ENCODE measurements at regions not wholly inside any gene's neighbourhood (a gene's known extent, or its start where the extent isn't known, plus 50 kb on each side); places are given as distances from the start of the nearest gene placed in this dataset.

GRCh38 chr3:191074511-191074910 lies 124.5 kb upstream of the OSTN start:
- intact Hi-C loops (cut with DNase I, micrococcal nuclease) = no loop called here
- ATAC-seq (no peak), DNase-seq (no peak)
- Histone ChIP-seq H3K36me3 (ENCODE audit: low read depth) (no peaks in the 10 kb centered on the region), H3K9me3 (no peaks in the 10 kb centered on the region), H3K4me1 (ENCODE audit: low read depth) (no peaks in the 10 kb centered on the region), H3K4me3 (no peak overlapping the region)
- no peak for TF ChIP-seq CTCF (IDR thresholded peaks at IDR 0.05)

GRCh38 chr3:191070762-191071403 lies 128.2 kb upstream of the OSTN start:
- Histone ChIP-seq H3K36me3 (ENCODE audit: low read depth) (no peaks in the 10 kb centered on the region), H3K9me3 (no peaks in the 10 kb centered on the region), H3K4me3 (no peak overlapping the region), H3K4me1 (ENCODE audit: low read depth) (no peaks in the 10 kb centered on the region)
- no peak for TF ChIP-seq CTCF (IDR thresholded peaks at IDR 0.05)
- no peak for DNase-seq
- ATAC-seq = no peak
- intact Hi-C loops (cut with DNase I, micrococcal nuclease) = no loop called here

- no peak for TF ChIP-seq CTCF (IDR thresholded peaks at IDR 0.05)
- H3K4me3 ChIP-seq = no peak overlapping the region
- H3K36me3 ChIP-seq (ENCODE audit: low read depth) = no peaks in the 10 kb centered on the region
- no peaks in the 10 kb centered on the region for H3K9me3 ChIP-seq
- ATAC-seq = no peak
- H3K4me1 ChIP-seq (ENCODE audit: low read depth) = no peaks in the 10 kb centered on the region
- DNase-seq = no peak
- intact Hi-C loops (cut with DNase I, micrococcal nuclease) = no loop called here
These were observed 128.8 kb upstream of the OSTN start for GRCh38 chr3:191070201-191070600.

- Histone ChIP-seq H3K9me3 (no peaks in the 10 kb centered on the region), H3K36me3 (ENCODE audit: low read depth) (no peaks in the 10 kb centered on the region), H3K4me3 (no peak overlapping the region), H3K4me1 (ENCODE audit: low read depth) (no peaks in the 10 kb centered on the region)
- intact Hi-C loops (cut with DNase I, micrococcal nuclease) = no loop called here
- no peak for TF ChIP-seq CTCF (IDR thresholded peaks at IDR 0.05)
- ATAC-seq (no peak), DNase-seq (no peak)
These were observed 129.9 kb upstream of the OSTN start for GRCh38 chr3:191068946-191069813.

GRCh38 chr3:191066669-191067068 lies 132.4 kb upstream of the OSTN start:
- H3K9me3 ChIP-seq = no peaks in the 10 kb centered on the region
- ATAC-seq (no peak), DNase-seq (no peak)
- no peak for TF ChIP-seq CTCF (IDR thresholded peaks at IDR 0.05)
- intact Hi-C loops (cut with DNase I, micrococcal nuclease) = no loop called here
- no peaks in the 10 kb centered on the region for H3K36me3 ChIP-seq (ENCODE audit: low read depth)
- no peak overlapping the region for H3K4me3 ChIP-seq
- no peaks in the 10 kb centered on the region for H3K4me1 ChIP-seq (ENCODE audit: low read depth)

Data from mucosa of descending colon (tissue), 3 donors.